GM19395 (cell line): ENCODE measurements at regions not wholly inside any gene's neighbourhood (a gene's known extent, or its start where the extent isn't known, plus 50 kb on each side); places are given as distances from the start of the nearest gene placed in this dataset.
"Not testable (repeated sequence)": the region's sequence is repeated elsewhere in the genome, so short reads cannot be mapped to it uniquely, and the experiment has no call there.

Experiments
- ATAC-seq: cut with Tn5 transposase; IDR thresholded peaks from one replicate; pipeline ENCODE4 v1.9.1; 2021; ENCODE audit warnings: mild to moderate bottlenecking, moderate library complexity; ENCODE audit not compliant: unreplicated experiment

GRCh38 chr4:132344924-132345828 lies 803.9 kb upstream of the PCDH10 start:
- ATAC-seq, result no peak

GRCh38 chr4:132346016-132346415 lies 803.1 kb upstream of the PCDH10 start:
- no peak for ATAC-seq

- ATAC-seq, result not testable (repeated sequence)
These were observed 797.5 kb upstream of the PCDH10 start for GRCh38 chr4:132351606-132352005.

GRCh38 chr4:132382243-132382642 lies 766.9 kb upstream of the PCDH10 start:
- no peak for ATAC-seq

GRCh38 chr4:132383571-132384199 lies 765.4 kb upstream of the PCDH10 start:
- ATAC-seq, result no peak

- no peak for ATAC-seq
These were observed 764.4 kb upstream of the PCDH10 start for GRCh38 chr4:132384709-132385108.

- ATAC-seq, result no peak
These were observed 763.0 kb upstream of the PCDH10 start for GRCh38 chr4:132386130-132386529.

- ATAC-seq, result no peak
These were observed 762.0 kb upstream of the PCDH10 start for GRCh38 chr4:132387060-132387459.

GRCh38 chr4:132395561-132395960 lies 753.5 kb upstream of the PCDH10 start:
- no peak for ATAC-seq

- ATAC-seq, result no peak
These were observed 752.5 kb upstream of the PCDH10 start for GRCh38 chr4:132396636-132397035.

GRCh38 chr4:132417220-132417619 lies 731.9 kb upstream of the PCDH10 start:
- ATAC-seq, result no peak

- ATAC-seq, result no peak
These were observed 722.0 kb upstream of the PCDH10 start for GRCh38 chr4:132427125-132427524.

GRCh38 chr4:132437117-132437516 lies 712.0 kb upstream of the PCDH10 start:
- ATAC-seq, result no peak

- ATAC-seq, result no peak
These were observed 703.7 kb upstream of the PCDH10 start for GRCh38 chr4:132445386-132445785.

GRCh38 chr4:132457987-132458386 lies 691.1 kb upstream of the PCDH10 start:
- ATAC-seq, result not testable (repeated sequence)

GRCh38 chr4:132479543-132479942 lies 669.6 kb upstream of the PCDH10 start:
- ATAC-seq, result no peak

GRCh38 chr4:132488555-132488954 lies 660.5 kb upstream of the PCDH10 start:
- ATAC-seq, result no peak

GRCh38 chr4:132493476-132493875 lies 655.6 kb upstream of the PCDH10 start:
- no peak for ATAC-seq

GRCh38 chr4:132495267-132495812 lies 653.8 kb upstream of the PCDH10 start:
- not testable (repeated sequence) for ATAC-seq

- no peak for ATAC-seq
These were observed 650.9 kb upstream of the PCDH10 start for GRCh38 chr4:132498215-132498614.

GRCh38 chr4:132502096-132502552 lies 647.0 kb upstream of the PCDH10 start:
- no peak for ATAC-seq

GRCh38 chr4:132504438-132504837 lies 644.7 kb upstream of the PCDH10 start:
- no peak for ATAC-seq
